SU-DHL-6 (cell line): ENCODE measurements at regions not wholly inside any gene's neighbourhood (a gene's known extent, or its start where the extent isn't known, plus 50 kb on each side); places are given as distances from the start of the nearest gene placed in this dataset.

ENCODE experiments used
- EZH2phosphoT487 ChIP-seq: fragments of 200-600 bp; sonication (generic), shearing (Covaris generic); conservative IDR thresholded peaks from 2 replicates; pipeline ENCODE4 v1.6.1; 2018; ENCODE audit warnings: mild to moderate bottlenecking, antibody characterized with exemption, low read length, moderate library complexity, mixed read lengths
- TF ChIP-seq, protein P1 (sequence below): fragments of 200-600 bp; sonication (generic); IDR thresholded peaks from one replicate; pipeline ENCODE4 v1.5.1; 2017; ENCODE audit warnings: antibody characterized with exemption, mild to moderate bottlenecking, low read length, moderate library complexity; ENCODE audit not compliant: insufficient read depth, poor library complexity, severe bottlenecking

DNA sequence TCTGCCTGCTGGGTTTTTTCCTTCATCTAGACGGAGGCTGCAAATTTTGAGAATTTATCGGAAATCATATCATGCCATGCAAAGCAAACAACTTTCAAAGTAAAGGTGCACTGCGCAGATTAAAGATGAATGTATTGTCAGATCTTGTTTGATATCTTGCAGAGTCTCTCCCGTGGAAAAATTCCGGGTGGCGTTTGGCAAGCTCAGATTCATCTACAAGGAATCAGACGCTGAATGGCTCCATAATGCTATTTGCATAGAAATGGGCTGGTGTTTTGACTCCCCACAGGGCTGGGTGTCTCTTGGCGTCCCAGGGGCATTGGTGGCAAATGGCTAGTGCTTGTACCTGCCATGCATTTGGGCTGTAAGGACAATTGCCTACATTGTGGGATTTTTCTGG, 274.0 kb downstream of the VRK1 start:
- TF ChIP-seq, protein P1, sequence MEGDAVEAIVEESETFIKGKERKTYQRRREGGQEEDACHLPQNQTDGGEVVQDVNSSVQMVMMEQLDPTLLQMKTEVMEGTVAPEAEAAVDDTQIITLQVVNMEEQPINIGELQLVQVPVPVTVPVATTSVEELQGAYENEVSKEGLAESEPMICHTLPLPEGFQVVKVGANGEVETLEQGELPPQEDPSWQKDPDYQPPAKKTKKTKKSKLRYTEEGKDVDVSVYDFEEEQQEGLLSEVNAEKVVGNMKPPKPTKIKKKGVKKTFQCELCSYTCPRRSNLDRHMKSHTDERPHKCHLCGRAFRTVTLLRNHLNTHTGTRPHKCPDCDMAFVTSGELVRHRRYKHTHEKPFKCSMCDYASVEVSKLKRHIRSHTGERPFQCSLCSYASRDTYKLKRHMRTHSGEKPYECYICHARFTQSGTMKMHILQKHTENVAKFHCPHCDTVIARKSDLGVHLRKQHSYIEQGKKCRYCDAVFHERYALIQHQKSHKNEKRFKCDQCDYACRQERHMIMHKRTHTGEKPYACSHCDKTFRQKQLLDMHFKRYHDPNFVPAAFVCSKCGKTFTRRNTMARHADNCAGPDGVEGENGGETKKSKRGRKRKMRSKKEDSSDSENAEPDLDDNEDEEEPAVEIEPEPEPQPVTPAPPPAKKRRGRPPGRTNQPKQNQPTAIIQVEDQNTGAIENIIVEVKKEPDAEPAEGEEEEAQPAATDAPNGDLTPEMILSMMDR: no peak
- TF ChIP-seq EZH2phosphoT487: no peak
